ENCODE measurements at regions not wholly inside any gene's neighbourhood (a gene's known extent, or its start where the extent isn't known, plus 50 kb on each side); places are given as distances from the start of the nearest gene placed in this dataset.

- no peak for TF ChIP-seq EZH2 (IDR thresholded peaks at IDR 0.05)
- no peak for TF ChIP-seq CTCF (IDR thresholded peaks at IDR 0.05)
Measured at GRCh38 chr2:143842836-143843235, 677.1 kb downstream of the ZEB2 start.

Data from neural progenitor cell (in vitro differentiated cells).